ENCODE measurements at regions not wholly inside any gene's neighbourhood (a gene's known extent, or its start where the extent isn't known, plus 50 kb on each side); places are given as distances from the start of the nearest gene placed in this dataset.

- Histone ChIP-seq H3K27ac (ENCODE audit: low read depth, low read length) (no peak overlapping the region), H2AK5ac (ENCODE audit: low read depth, low read length) (no peak overlapping the region), H4K20me1 (replicated peaks in 1 of 2; ENCODE audit: control insufficient read depth in 1 of 2, insufficient read depth in 2 of 2, low read length in 2 of 2) (no peaks in the 10 kb centered on the region), H3K27me3 (replicated peaks in 1 of 4; ENCODE audit: control insufficient read depth in 3 of 4, extremely low read depth in 1 of 4, insufficient read depth in 3 of 4, low read length in 3 of 4) (no peaks in the 10 kb centered on the region), H3K4me1 (replicated peaks in 1 of 4; ENCODE audit: control insufficient read depth in 3 of 4, insufficient read depth in 4 of 4, low read length in 3 of 4) (no peaks in the 10 kb centered on the region), H3K79me2 (ENCODE audit: control insufficient read depth in 1 of 2, insufficient read depth in 2 of 2, low read length in 2 of 2) (no peaks in the 10 kb centered on the region), H3K23me2 (ENCODE audit: low read depth, low read length) (no peaks in the 10 kb centered on the region), H3K4ac (replicated peaks; ENCODE audit: insufficient read length, low read depth, low read length) (no peak overlapping the region), H3K36me3 (ENCODE audit: control insufficient read depth in 2 of 4, insufficient read depth in 4 of 4, low read length in 3 of 4) (no peaks in the 10 kb centered on the region), H3K4me3 (ENCODE audit: extremely low read depth in 1 of 4, insufficient read depth in 2 of 4, low read depth in 3 of 4, low read length in 4 of 4) (no peak overlapping the region), H4K8ac (ENCODE audit: extremely low read depth, insufficient read depth, low read length) (no peak overlapping the region), H2BK5ac (ENCODE audit: low read depth, low read length) (no peak overlapping the region), H4K5ac (ENCODE audit: insufficient read length, low read depth, low read length) (no peak overlapping the region), H3K14ac (ENCODE audit: insufficient read length) (no peak overlapping the region), H3K4me2 (ENCODE audit: insufficient read depth in 1 of 2, low read depth in 2 of 2, low read length in 2 of 2) (no peak overlapping the region), H3K9ac (replicated peaks in 1 of 4; ENCODE audit: extremely low read depth in 1 of 4, low read depth in 3 of 4, low read length in 3 of 4) (no peak overlapping the region), H4K91ac (replicated peaks; ENCODE audit: insufficient read length, low read length) (no peak overlapping the region), H3K9me3 (ENCODE audit: insufficient read depth in 2 of 2, low read depth in 1 of 2, low read length in 1 of 2) (no peaks in the 10 kb centered on the region), H2BK15ac (ENCODE audit: low read length) (no peak overlapping the region), H3K79me1 (ENCODE audit: low read depth, low read length) (no peaks in the 10 kb centered on the region), H2BK12ac (ENCODE audit: low read depth, low read length) (no peak overlapping the region), H3K18ac (ENCODE audit: extremely low read depth, low read length) (no peak overlapping the region), H2BK20ac (ENCODE audit: low read length) (no peak overlapping the region), H3K23ac (ENCODE audit: insufficient read length) (no peak overlapping the region), H3K56ac (replicated peaks; ENCODE audit: insufficient read length, low read depth, low read length) (no peak overlapping the region), H2AFZ (ENCODE audit: low read length) (no peak overlapping the region), H2BK120ac (replicated peaks; ENCODE audit: low read depth, low read length) (no peak overlapping the region)
- WGBS, 2 experiments (ENCODE audit: extremely low coverage in 1 of 2, insufficient coverage in 1 of 2, insufficient read length in 1 of 2, insufficient replicate concordance in 2 of 2, low coverage in 1 of 2, low lambda C conversion rate in 2 of 2, missing lambda C conversion rate in 1 of 2) = 100% methylated on average over 1 of the region's 1 CpG; no CpG with 5 or more reads in 1 of the 2 experiments
- POLR2A ChIA-PET (ENCODE audit: partially characterized antibody) = no interaction called here
- no peak for DNase-seq (ENCODE audit: low read depth in 1 of 2, low spot score in 2 of 2)
- CTCF ChIA-PET (ENCODE audit: partially characterized antibody) = no interaction called here
- TF ChIP-seq TCF12 (IDR thresholded peaks at IDR 0.05; ENCODE audit: low read depth, low read length) = no peak
- no peak for TF ChIP-seq EGR1 (IDR thresholded peaks at IDR 0.05; ENCODE audit: borderline replicate concordance, low read depth, low read length)
- no peak for TF ChIP-seq EZH2 (IDR thresholded peaks at IDR 0.05; ENCODE audit: low read depth, low read length, severe bottlenecking)
- no peak for TF ChIP-seq TBP (IDR thresholded peaks at IDR 0.05; ENCODE audit: low read depth, low read length)
- no peak for TF ChIP-seq ASH2L (IDR thresholded peaks at IDR 0.05; ENCODE audit: low read length)
- TF ChIP-seq, protein P1, sequence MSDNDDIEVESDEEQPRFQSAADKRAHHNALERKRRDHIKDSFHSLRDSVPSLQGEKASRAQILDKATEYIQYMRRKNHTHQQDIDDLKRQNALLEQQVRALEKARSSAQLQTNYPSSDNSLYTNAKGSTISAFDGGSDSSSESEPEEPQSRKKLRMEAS (IDR thresholded peaks at IDR 0.05) = no peak
- TF ChIP-seq, protein P2, sequence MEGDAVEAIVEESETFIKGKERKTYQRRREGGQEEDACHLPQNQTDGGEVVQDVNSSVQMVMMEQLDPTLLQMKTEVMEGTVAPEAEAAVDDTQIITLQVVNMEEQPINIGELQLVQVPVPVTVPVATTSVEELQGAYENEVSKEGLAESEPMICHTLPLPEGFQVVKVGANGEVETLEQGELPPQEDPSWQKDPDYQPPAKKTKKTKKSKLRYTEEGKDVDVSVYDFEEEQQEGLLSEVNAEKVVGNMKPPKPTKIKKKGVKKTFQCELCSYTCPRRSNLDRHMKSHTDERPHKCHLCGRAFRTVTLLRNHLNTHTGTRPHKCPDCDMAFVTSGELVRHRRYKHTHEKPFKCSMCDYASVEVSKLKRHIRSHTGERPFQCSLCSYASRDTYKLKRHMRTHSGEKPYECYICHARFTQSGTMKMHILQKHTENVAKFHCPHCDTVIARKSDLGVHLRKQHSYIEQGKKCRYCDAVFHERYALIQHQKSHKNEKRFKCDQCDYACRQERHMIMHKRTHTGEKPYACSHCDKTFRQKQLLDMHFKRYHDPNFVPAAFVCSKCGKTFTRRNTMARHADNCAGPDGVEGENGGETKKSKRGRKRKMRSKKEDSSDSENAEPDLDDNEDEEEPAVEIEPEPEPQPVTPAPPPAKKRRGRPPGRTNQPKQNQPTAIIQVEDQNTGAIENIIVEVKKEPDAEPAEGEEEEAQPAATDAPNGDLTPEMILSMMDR (IDR thresholded peaks at IDR 0.05; ENCODE audit: control extremely low read depth in 1 of 3, insufficient read depth in 1 of 3, low read depth in 1 of 3, low read length in 3 of 3) = no peak
- TF ChIP-seq KDM1A (IDR thresholded peaks at IDR 0.05; ENCODE audit: borderline replicate concordance, low read length) = no peak
- TF ChIP-seq JUN (IDR thresholded peaks at IDR 0.05; ENCODE audit: low read depth, low read length) = no peak
- no peak for TF ChIP-seq CBX8 (IDR thresholded peaks at IDR 0.05; ENCODE audit: borderline replicate concordance, low read depth, low read length)
- TF ChIP-seq EP300 (IDR thresholded peaks at IDR 0.05; ENCODE audit: borderline replicate concordance in 1 of 2, low read depth in 2 of 2, low read length in 2 of 2) = no peak
- TF ChIP-seq SIX5 (IDR thresholded peaks at IDR 0.05; ENCODE audit: low read depth, low read length) = no peak
- TF ChIP-seq NRF1 (IDR thresholded peaks at IDR 0.05; ENCODE audit: low read depth, low read length) = no peak
- FAIRE-seq = no peak
Observed at GRCh38 chr9:101923451-101923850, 185.0 kb upstream of the GRIN3A start.

Data from H1 (cell line).